AG10803 (cell line): ENCODE measurements at regions not wholly inside any gene's neighbourhood (a gene's known extent, or its start where the extent isn't known, plus 50 kb on each side); places are given as distances from the start of the nearest gene placed in this dataset.

Experiments used
- DNase-seq: peaks from one replicate; pipeline ENCODE4 v3.0.0; 2010; ENCODE audit warnings: low read depth
- H3K4me3 ChIP-seq: 2 replicates; pipeline ENCODE4 v1.5.1; 2011; ENCODE audit warnings: mild to moderate bottlenecking, low read length, control low read depth
- TF ChIP-seq, protein P1 (sequence below): conservative IDR thresholded peaks from 2 replicates; pipeline ENCODE4 v1.5.1; 2011; ENCODE audit warnings: mild to moderate bottlenecking, low read length, control low read depth, inconsistent platforms

GRCh38 chr2:120809609-120810440, 74.2 kb downstream of the GLI2 start:
- no peak for DNase-seq
- no peak overlapping the region for H3K4me3 ChIP-seq
- TF ChIP-seq, protein P1, sequence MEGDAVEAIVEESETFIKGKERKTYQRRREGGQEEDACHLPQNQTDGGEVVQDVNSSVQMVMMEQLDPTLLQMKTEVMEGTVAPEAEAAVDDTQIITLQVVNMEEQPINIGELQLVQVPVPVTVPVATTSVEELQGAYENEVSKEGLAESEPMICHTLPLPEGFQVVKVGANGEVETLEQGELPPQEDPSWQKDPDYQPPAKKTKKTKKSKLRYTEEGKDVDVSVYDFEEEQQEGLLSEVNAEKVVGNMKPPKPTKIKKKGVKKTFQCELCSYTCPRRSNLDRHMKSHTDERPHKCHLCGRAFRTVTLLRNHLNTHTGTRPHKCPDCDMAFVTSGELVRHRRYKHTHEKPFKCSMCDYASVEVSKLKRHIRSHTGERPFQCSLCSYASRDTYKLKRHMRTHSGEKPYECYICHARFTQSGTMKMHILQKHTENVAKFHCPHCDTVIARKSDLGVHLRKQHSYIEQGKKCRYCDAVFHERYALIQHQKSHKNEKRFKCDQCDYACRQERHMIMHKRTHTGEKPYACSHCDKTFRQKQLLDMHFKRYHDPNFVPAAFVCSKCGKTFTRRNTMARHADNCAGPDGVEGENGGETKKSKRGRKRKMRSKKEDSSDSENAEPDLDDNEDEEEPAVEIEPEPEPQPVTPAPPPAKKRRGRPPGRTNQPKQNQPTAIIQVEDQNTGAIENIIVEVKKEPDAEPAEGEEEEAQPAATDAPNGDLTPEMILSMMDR: no peak

DNA sequence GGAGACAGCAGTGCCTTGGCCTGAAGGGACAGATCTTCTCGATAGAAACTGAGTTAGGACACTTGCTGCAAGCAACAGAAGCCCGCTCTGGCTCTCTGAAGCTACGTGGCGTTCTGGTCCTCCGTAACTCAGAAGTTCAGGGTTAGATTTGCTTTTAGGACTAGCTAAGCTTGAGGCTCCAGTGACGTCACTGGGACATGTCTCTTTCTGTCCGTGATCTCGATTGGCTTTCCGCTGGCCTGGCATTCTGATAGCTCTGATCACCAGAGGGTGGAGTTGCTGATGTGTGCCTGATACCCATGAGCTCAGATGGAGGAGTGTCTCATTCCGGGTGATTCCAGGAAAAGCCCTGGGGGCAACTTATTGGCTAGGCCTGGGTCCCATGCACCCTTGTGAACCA, 75.0 kb downstream of the GLI2 start:
- TF ChIP-seq, protein P1: no peak
- DNase-seq: no peak
- H3K4me3 ChIP-seq: no peak overlapping the region

DNA sequence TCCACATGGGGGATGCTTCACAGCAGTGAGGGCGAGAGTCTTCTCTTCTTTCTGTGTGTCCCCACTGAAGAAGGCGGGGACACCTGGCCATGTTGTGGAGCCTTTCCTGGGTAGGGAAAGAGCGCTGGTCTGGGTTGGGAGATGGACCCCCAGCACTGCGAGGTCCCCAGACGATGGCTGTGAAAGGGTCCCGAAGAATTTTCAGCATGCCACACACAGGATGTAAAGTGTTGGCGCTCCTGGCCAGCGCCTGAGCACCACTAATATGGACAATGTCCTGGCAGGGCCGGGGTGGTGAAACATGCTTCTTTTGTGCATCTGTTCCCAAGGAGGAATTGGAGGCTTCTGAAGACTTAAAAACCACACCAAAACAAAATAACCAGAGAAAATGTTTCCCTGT, 77.2 kb downstream of the GLI2 start:
- TF ChIP-seq, protein P1: no peak
- no peak for DNase-seq
- no peak overlapping the region for H3K4me3 ChIP-seq

DNA sequence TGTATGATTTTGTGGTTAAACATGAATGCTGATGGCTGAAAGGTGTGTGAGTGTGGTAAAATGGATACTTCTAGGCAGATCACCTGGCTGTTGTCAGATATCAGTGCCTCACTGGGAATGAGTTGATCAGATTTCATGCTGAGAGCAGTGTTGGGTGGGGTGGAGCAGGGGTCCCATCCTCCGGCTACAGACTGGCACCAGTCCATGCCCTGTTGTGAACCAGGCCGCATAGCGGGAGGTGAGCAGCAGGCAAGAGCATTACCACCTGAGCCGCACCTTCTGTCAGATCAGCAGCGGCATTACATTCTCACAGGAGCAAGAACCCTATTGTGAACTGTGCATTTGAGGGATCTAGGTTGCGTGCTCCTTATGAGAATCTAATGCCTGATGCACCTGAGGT, 78.7 kb downstream of the GLI2 start:
- TF ChIP-seq, protein P1: no peak
- no peak for DNase-seq
- H3K4me3 ChIP-seq: no peak overlapping the region

GRCh38 chr2:120815292-120815691, 79.6 kb downstream of the GLI2 start:
- no peak overlapping the region for H3K4me3 ChIP-seq
- no peak for DNase-seq
- TF ChIP-seq, protein P1: no peak

DNA sequence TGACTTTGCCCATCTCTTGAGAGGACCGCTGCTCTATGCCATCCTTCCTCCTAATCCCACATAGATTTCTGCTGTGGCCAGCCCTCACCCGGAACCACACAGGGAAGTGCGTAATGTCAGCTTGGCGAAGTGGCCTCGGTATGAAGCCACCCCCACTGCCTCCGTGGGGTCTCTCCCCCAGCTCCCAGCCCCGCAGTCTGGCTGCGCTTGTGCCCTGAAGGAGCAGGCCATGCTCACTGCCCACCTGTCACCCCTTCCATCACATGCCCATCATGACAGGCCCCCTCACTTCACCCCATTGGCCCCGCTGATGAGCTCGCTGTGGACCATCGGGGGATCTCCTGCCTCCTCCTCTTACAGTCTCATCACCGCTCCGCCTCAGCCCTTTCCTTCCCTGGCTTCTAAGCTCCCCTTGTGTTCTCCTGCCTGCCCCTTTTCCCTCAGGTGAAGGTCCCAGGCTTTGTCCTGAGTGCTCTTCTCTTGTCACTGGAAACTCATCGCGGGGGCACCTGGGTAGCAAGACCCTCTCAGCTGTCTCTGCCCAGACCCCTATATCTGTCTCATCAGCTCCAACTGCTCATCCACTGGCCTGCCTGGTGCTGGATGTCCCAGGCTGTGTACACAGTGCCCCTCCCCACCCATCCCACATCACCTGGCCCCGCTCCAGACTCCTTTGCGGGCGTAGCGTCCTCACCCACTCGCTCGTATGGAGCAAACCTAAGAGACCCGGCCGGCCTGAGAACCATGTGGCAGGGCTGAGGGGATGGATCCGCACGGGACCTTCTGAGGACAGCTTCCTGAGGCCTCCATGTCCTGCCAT, 81.7 kb downstream of the GLI2 start:
- TF ChIP-seq, protein P1: no peak
- no peak overlapping the region for H3K4me3 ChIP-seq
- DNase-seq: no peak
